Suprapubic skin (tissue), 2 donors: ENCODE measurements at regions not wholly inside any gene's neighbourhood (a gene's known extent, or its start where the extent isn't known, plus 50 kb on each side); places are given as distances from the start of the nearest gene placed in this dataset.

Source experiments
- EP300 ChIP-seq: sonication (generic); formaldehyde crosslinking; IDR thresholded peaks from one replicate; pipeline ENCODE4 v1.6.1; 2017; ENCODE audit warnings: antibody characterized with exemption
- POLR2A ChIP-seq, 2 donors: fragments of 450-650 bp; IDR thresholded peaks; one replicate each; pipeline ENCODE4 v1.6.1; 2017; ENCODE audit warnings: antibody characterized with exemption in 2 of 2, mild to moderate bottlenecking in 2 of 2, moderate library complexity in 2 of 2

GRCh38 chr13:105957769-105958438 lies 577.6 kb downstream of the EFNB2 start:
- TF ChIP-seq POLR2A (IDR thresholded peaks at IDR 0.05) (no peak), EP300 (no peak)
